SK-N-MC (cell line): ENCODE measurements at regions not wholly inside any gene's neighbourhood (a gene's known extent, or its start where the extent isn't known, plus 50 kb on each side); places are given as distances from the start of the nearest gene placed in this dataset.

Experiments used
- EZH2 ChIP-seq: fragments of 200-600 bp; sonication (generic); IDR thresholded peaks from one replicate; pipeline ENCODE4 v1.6.1; 2017; ENCODE audit warnings: antibody characterized with exemption
- FOXP2 ChIP-seq: optimal IDR thresholded peaks from 2 replicates; pipeline ENCODE3; 2011; ENCODE audit warnings: mild to moderate bottlenecking, moderate library complexity; ENCODE audit not compliant: insufficient read depth; ENCODE audit errors: extremely low read length, control extremely low read depth
- POLR2AphosphoS5 ChIP-seq: IDR thresholded peaks from 2 replicates; pipeline ENCODE4 v1.6.1; 2012; ENCODE audit warnings: mild to moderate bottlenecking, low read depth, low read length, borderline replicate concordance

- no peak for TF ChIP-seq EZH2
- TF ChIP-seq POLR2AphosphoS5: no peak
- no peak for TF ChIP-seq FOXP2
Measured at GRCh38 chr20:48066246-48066645, 281.0 kb upstream of the SULF2 start.
